GM21825 (cell line): ENCODE measurements at regions not wholly inside any gene's neighbourhood (a gene's known extent, or its start where the extent isn't known, plus 50 kb on each side); places are given as distances from the start of the nearest gene placed in this dataset.

Experiments used
- ATAC-seq: cut with Tn5 transposase; IDR thresholded peaks from one replicate; pipeline ENCODE4 v1.9.1; 2021; ENCODE audit warnings: mild to moderate bottlenecking, moderate library complexity; ENCODE audit not compliant: unreplicated experiment

DNA sequence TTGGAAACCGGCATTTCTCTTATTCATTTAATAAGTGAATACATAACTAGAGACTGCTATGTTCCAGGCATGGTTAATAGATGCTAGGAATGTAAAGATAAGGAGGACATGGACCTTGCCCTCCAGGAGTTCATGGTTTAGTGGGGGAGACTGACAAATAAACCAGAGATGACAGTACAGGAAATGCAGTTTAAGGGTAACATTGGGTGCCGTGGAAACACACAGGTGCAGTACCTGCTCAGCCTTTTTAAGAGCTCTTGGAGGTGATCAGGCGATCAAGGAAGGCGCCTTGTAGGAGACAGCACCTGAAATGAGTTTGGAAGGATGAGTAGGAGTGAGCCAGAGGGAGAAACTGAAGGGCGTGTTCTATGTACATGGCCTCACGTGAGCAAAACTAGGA, 145.8 kb downstream of the AASDH start:
- no peak for ATAC-seq

- no peak for ATAC-seq
Measured at GRCh38 chr4:56240554-56241174, 146.6 kb downstream of the AASDH start.

GRCh38 chr4:56238251-56238650, 149.0 kb downstream of the AASDH start:
- ATAC-seq: no peak

DNA sequence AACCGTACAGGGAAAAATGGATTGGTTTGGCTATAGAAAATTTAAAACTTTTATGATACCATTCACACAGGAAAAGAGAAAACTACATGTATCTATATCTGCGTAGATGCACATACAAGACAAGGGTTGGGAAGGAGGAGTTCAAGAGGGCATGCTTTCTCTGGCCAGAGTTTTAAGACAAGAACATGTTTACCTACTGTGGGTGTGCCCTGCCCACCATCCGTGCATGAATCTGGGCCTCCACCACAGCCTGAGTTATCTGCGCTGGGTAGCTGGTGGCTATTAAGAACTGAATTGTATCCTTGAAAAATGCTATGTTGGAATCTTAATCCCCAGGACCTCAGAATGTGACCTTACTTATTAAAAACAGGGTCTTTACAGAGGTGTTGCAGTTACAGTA, 151.6 kb downstream of the AASDH start:
- no peak for ATAC-seq

DNA sequence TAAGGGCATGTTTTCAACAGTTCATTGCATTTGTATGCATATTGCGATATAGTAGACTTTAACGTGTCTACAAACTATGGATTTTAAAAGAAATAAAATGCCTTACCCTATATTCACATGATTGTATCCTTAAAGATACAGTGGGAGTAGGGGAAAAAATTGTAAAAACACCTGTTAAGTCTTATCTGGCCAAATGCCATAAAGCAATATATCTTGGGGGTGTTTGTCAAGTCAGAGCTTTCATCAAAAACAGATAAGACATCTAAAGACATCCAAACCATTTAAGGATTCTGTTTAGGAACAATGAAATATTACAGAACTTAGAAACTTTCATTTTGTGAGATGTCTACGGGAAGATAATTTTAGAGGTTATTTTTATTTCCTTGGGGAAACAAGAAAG, 152.3 kb downstream of the AASDH start:
- no peak for ATAC-seq

- ATAC-seq: no peak
Measured at GRCh38 chr4:56234098-56234497, 153.2 kb downstream of the AASDH start.

DNA sequence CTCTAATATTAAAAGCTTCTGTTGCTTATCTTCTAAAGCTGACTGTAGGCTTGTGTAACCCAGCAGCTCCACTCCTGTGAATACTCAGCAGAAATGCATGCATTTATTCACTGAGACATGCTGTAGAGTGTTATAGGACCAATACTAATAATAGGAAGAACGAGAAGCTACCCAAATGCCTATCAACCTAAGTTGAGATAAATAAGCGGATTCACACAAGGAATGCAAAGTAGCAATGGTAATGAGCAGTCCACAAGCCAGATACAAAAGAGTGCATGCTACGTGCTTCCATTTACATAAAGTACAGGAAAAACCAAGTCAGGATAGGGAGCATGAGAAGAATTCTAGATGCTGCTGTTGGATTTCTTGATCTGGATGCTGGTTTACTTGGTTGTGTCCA, 155.9 kb downstream of the AASDH start:
- no peak for ATAC-seq

DNA sequence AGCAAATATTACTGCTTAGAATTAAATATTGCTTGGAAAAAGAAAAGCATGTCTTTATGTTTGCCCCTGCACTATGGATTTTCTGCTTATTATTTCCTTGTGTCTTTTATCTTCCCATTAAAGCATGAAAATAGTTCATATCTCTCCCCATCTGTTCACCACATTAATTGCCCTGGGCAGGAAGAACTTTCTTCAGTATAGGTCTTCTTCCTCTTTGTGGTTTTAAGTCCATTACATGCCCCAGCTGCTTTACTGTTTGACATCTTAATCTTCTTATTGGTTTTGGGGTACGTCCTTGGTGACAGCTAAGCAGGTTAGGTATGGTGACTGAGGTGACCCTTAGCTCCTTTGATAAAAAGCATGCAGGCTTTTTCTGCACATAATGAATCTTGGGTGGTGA, 157.3 kb downstream of the AASDH start:
- no peak for ATAC-seq

DNA sequence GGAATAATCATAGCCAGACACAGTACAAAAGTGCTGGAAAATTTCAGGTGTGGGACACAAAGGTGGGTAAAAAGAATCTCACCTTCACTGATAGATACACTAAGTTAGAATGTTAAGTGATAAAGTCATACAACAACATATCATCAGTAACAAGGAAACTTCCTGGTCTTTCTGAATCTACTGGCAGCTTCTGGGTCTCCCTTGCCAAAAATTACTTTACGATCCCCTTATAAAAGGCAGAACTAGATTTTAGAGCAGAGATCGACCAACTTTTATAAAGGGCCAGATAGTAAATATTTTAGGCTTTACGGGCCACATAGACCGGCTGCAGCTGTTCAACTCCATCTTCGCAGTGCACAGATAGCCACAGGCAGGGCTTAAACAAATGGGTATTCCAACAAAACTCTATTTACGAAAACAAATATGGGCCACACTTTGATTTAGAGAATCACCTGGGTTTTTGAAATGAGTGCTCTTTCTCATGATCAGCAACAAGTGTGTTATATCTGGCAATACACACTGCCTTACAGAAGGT, 159.9 kb downstream of the AASDH start:
- ATAC-seq: no peak

DNA sequence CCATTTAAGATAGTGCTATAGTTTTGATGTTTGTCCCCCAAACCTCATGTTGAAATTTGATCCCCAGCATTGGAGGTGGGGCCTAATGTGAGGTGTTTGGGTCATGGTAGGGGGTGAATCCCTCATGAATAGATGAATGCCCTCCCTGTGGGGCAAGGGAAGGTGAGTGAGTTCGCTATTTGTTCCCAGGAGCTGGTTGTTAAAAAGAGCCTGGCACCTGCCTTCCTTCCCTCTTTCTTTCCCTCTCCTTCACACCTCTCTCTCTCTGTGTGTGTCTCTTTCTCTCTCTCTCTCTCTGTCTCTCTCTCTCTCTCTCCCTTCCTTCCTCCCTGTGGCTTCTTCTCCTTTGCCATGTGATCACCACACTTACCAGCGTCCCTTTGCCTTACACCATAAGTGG, 160.7 kb downstream of the AASDH start:
- ATAC-seq: no peak

- ATAC-seq: no peak
Measured at GRCh38 chr4:56224641-56225040, 162.7 kb downstream of the AASDH start.

DNA sequence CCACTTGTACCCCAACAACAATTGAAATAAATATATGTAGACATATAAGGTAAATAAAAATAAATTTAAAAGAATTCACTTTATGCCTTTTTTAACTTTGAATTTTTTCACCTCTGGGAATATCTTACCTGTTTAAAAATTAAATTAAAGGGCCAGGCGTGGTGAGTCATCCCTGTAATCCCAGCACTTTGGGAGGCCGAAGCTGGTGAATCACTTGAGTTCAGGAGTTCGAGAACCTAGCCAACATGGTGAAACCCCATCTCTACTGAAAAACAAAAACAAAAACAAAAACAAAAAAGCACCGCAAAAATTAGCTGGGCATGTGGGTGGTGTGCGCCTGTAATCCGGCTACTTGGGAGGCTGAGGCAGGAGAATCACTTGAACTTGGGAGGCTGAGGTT, 164.8 kb downstream of the AASDH start:
- ATAC-seq: no peak

DNA sequence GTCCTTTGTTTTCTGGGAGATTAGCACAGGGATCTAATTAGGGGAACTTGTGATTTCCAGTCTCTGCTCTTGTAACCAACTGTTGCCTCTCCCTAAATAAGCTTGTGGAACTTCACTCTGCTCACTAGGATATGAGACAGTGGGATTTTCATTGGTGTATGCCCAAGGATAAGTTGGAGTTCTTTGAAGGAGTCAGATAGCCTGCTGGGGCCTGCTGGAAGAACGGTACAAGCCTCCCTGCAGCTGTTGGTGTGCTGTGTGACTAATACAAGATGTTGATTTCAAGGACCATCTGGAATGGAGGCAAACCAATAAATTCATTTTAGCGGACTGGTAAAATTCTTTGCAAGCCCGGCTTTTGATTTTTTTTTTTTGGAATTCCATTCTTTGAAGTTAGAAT, 167.0 kb downstream of the AASDH start:
- ATAC-seq: no peak

- no peak for ATAC-seq
Measured at GRCh38 chr4:56219447-56219846, 167.8 kb downstream of the AASDH start.

DNA sequence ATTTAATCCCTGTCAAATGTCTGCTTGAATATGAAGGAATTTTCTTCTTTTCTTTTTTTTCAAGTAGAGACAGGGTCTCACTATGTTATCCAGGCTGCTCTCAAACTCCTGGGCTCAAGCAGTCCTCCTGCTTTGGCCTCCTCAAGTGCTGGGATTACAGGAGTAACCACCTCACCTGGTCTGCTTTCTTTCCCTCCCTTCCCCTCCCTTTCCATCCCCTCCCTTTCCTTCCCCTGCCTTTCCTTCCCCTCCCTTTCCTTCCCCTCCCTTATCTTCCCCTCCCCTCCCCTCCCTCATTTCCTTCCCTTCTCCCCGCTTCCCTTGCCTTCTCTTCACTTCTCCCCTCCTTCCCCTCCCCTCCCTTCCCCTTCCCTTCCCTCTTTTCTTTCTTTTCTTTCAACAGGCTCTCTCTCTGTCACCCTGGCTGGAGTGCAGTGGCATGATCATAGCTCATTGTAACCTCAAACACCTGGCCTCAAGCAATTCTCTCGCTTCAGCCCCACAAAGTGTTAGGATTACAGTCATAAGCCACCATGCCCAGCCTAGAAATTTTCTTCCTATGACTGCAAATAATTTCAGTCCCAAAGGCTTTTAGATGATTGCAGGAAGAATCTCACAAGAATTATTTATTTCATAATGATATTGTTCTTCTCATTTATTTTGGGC, 168.9 kb downstream of the AASDH start:
- ATAC-seq: no peak

DNA sequence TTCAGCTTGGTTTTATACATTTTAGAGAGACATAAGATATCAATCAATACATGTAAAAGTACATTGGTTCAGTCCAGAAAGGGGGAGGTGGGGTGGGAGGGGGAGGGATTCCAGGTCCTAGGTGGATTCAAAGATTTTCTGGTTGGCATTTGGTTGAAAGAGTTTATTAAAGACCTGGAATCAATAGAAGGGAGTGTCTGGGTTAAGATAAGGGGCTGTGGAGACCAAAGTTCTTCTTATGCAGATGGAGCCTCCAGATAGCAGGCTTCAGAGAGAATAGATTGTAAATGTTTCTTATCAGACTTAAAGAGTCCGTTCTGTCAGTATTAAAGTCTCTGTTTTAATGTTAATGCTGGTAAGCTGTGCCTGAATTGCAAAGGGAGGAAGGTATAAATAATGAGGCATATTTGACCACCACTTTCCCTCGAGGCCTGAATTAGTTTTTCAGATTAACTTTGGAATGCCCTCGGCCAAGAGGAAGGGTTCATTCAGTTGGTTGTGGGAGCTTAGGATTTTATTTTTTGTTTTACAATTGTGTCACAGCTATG, 169.9 kb downstream of the AASDH start:
- ATAC-seq: no peak

GRCh38 chr4:56215901-56216300, 171.4 kb downstream of the AASDH start:
- ATAC-seq: no peak

DNA sequence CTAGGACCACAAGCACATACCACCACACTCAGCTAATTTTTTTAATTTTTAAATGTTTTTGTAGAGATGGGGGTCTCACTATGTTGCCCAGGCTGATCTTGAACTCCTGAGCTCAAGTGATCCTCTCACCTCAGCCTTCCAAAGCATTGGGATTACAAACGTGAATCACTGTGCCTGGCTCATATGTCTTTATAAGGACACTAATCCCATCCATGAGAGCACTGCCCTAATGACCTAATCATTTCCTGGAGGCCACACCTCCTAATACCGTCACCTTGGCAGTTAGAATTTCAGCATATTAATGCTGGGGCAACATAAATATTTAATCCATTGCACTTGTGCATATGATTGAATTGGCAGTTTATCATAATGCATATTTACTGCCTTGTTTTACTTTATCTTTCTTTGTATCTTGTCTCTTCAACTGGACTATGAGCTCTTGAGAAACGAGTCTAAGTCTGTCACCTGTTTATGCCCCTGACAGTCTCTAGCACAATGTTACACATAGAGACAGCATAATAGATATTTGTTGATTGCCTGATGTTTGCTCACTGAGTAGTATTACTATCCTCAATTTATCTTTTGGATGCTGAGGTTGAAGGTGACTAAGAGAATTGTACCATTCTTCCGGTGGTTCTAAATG, 172.0 kb downstream of the AASDH start:
- ATAC-seq: no peak

GRCh38 chr4:56213543-56213942, 173.7 kb downstream of the AASDH start:
- ATAC-seq: no peak

DNA sequence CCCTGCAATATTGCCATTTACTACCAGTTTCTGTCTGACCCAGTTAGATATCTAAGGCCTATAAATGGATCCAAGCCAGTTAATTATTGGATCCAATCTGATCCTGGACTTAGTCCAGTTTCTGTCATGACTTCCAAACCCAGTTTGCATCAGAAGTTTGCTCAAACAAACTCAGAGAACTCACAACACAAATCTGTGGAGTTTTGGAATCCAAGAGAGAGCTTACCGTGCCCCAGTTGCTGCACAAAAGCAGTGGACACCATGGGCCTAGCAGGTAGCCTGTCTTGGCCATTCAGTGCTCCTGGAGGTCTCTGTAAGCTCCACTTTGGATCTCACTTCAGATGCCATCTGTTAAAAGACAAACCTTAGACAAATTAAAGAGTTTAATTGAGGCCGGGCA, 174.5 kb downstream of the AASDH start:
- no peak for ATAC-seq

GRCh38 chr4:56211202-56211601, 176.1 kb downstream of the AASDH start:
- no peak for ATAC-seq

GRCh38 chr4:56210397-56210796, 176.9 kb downstream of the AASDH start:
- ATAC-seq: no peak
